Body of pancreas (tissue), 4 donors: ENCODE measurements at regions not wholly inside any gene's neighbourhood (a gene's known extent, or its start where the extent isn't known, plus 50 kb on each side); places are given as distances from the start of the nearest gene placed in this dataset.
A peak's percentile ranks its signal among the peaks of the same experiment; 100 is the strongest.

Experiments
- ATAC-seq: fragments of 150-250 bp; one replicate; pipeline ENCODE4 v1.9.1; 2016
- DNase-seq, 4 donors: peaks; one replicate each; pipeline ENCODE4 v3.0.0-alpha.2; 2019
- H3K27ac ChIP-seq, 4 donors: fragments of 200-600 bp; sonication (generic); 1 replicate in 3 of 4; 2 replicates in 1 of 4; pipeline versions ENCODE4 v1.5.1 to v1.6.1; 2016 to 2019; ENCODE audit warnings: mild to moderate bottlenecking in 1 of 4, mixed read lengths in 1 of 4, moderate library complexity in 1 of 4
- H3K27me3 ChIP-seq, 2 donors: fragments of 200-600 bp; sonication (generic); one replicate each; pipeline ENCODE4 v1.6.0; 2016; ENCODE audit warnings: mild to moderate bottlenecking in 1 of 2
- H3K36me3 ChIP-seq, 2 donors: fragments of 200-600 bp; sonication (generic); replicated peaks in 1 of 2; 2 replicates each; pipeline ENCODE4 v1.5.1; 2016; ENCODE audit warnings: low read depth in 2 of 2; ENCODE audit not compliant: insufficient read depth in 1 of 2
- H3K4me1 ChIP-seq: fragments of 200-600 bp; sonication (generic); one replicate; pipeline ENCODE4 v1.6.0; 2016
- H3K4me3 ChIP-seq, 2 donors: fragments of 200-600 bp; sonication (generic); 1 replicate in 1 of 2; 2 replicates in 1 of 2; pipeline ENCODE4 v1.5.1; 2016 to 2019
- H3K9me3 ChIP-seq, 3 donors: fragments of 200-600 bp; sonication (generic); 1 replicate in 2 of 3; 2 replicates in 1 of 3; pipeline ENCODE4 v1.5.1; 2016
- CTCF ChIP-seq, 7 experiments: fragments of 450-650 bp in 4 of 7; fragments of 200-600 bp in 3 of 7; sonication (generic) in 3 of 7; IDR thresholded peaks; one replicate each; pipeline ENCODE4 v1.5.1; 2016 to 2019; ENCODE audit warnings: antibody characterized with exemption in 7 of 7
- POLR2A ChIP-seq, 3 donors: fragments of 450-650 bp; IDR thresholded peaks; one replicate each; pipeline ENCODE4 v1.6.1; 2016; ENCODE audit warnings: antibody characterized with exemption in 3 of 3, mild to moderate bottlenecking in 2 of 3
- WGBS, 2 donors: methylation state at CpG; one replicate each; pipeline ENCODE4 v1.1.5; 2017; 5-methylcytosine and 5-hydroxymethylcytosine counted together
- intact Hi-C: fragments of 100-400 bp; cut with DNase I; formaldehyde crosslinking; loops from one replicate; pipeline ENCODE4 v1.15.1; 2023

- WGBS, 2 donors, result 92 to 95% methylated on average over 2 of the region's 2 CpGs
- no peak for DNase-seq
- ATAC-seq, result no peak
- intact Hi-C loops, result no loop called here
- no peaks in the 10 kb centered on the region for H3K36me3 ChIP-seq
- H3K4me3 ChIP-seq, result no peak overlapping the region
- no peaks in the 10 kb centered on the region for H3K27me3 ChIP-seq
- no peak overlapping the region for H3K27ac ChIP-seq
- no peaks in the 10 kb centered on the region for H3K9me3 ChIP-seq
- no peak for TF ChIP-seq POLR2A (IDR thresholded peaks at IDR 0.05)
- TF ChIP-seq CTCF (IDR thresholded peaks at IDR 0.05), result no peak
- H3K4me1 ChIP-seq, result peaks cover 44% of the 10 kb centered on the region
Measured at GRCh38 chr4:128388796-128389195, 101.2 kb upstream of the PGRMC2 start.

GRCh38 chr4:128388352-128388630, 100.7 kb upstream of the PGRMC2 start:
- H3K27me3 ChIP-seq, result no peaks in the 10 kb centered on the region
- whole genome bisulfite sequencing, 2 donors, result 90 to 93% methylated on average over 3 of the region's 3 CpGs
- H3K4me1 ChIP-seq, result peaks cover 39% of the 10 kb centered on the region
- no peaks in the 10 kb centered on the region for H3K9me3 ChIP-seq
- peak overlapping the region in 1 of 4 donors; percentile 85 for H3K27ac ChIP-seq
- DNase-seq (no peak), ATAC-seq (no peak)
- intact Hi-C loops, result no loop called here
- no peak for TF ChIP-seq POLR2A (IDR thresholded peaks at IDR 0.05)
- TF ChIP-seq CTCF (IDR thresholded peaks at IDR 0.05), result no peak
- H3K36me3 ChIP-seq, result no peaks in the 10 kb centered on the region
- H3K4me3 ChIP-seq, result no peak overlapping the region

GRCh38 chr4:128387600-128388351, 100.2 kb upstream of the PGRMC2 start:
- WGBS, 2 donors, result 76 to 87% methylated on average over 2 of the region's 2 CpGs
- Histone ChIP-seq H3K4me1 (peaks cover 34% of the 10 kb centered on the region), H3K4me3 (no peak overlapping the region), H3K27me3 (no peaks in the 10 kb centered on the region), H3K9me3 (no peaks in the 10 kb centered on the region), H3K27ac (peak overlapping the region; percentile 79 to 88 (median 84)), H3K36me3 (no peaks in the 10 kb centered on the region)
- no peak for ATAC-seq
- intact Hi-C loops, result no loop called here
- no peak for DNase-seq
- TF ChIP-seq CTCF (IDR thresholded peaks at IDR 0.05) (no peak), POLR2A (IDR thresholded peaks at IDR 0.05) (no peak)

- 25 to 29% methylated on average over 12 to 15 of the region's 15 CpGs for WGBS, 2 donors
- Histone ChIP-seq H3K9me3 (no peaks in the 10 kb centered on the region), H3K27ac (peak overlapping the region; percentile 79 to 88 (median 84)), H3K4me1 (peaks cover 33% of the 10 kb centered on the region), H3K27me3 (no peaks in the 10 kb centered on the region), H3K4me3 (no peak overlapping the region), H3K36me3 (no peaks in the 10 kb centered on the region)
- peak; percentile 92 to 97 (median 95) for DNase-seq
- peak in 2 of 3 donors; percentile 31 to 51 for TF ChIP-seq POLR2A (IDR thresholded peaks at IDR 0.05)
- TF ChIP-seq CTCF (IDR thresholded peaks at IDR 0.05), result peak in 1 of 7 experiments; percentile 22
- ATAC-seq, result peak; percentile 97
- intact Hi-C loops, result no loop called here
Measured at GRCh38 chr4:128386761-128387599, 99.4 kb upstream of the PGRMC2 start.
